Heart right ventricle (tissue), 16 donors: ENCODE measurements at regions not wholly inside any gene's neighbourhood (a gene's known extent, or its start where the extent isn't known, plus 50 kb on each side); places are given as distances from the start of the nearest gene placed in this dataset.

Experiments used
- ATAC-seq, 8 donors: fragments of 200-7000 bp; cut with Tn5 transposase; one replicate each; pipeline ENCODE4 v1.9.1; 2020; ENCODE audit warnings: mild to moderate bottlenecking in 8 of 8, moderate library complexity in 8 of 8, moderate number of reproducible peaks in 1 of 8
- DNase-seq, 2 donors: peaks; one replicate each; pipeline ENCODE4 v3.0.0-alpha.2; 2020
- H3K27ac ChIP-seq, 10 donors: fragments of 200-600 bp; sonication (generic) in 2 of 10; one replicate each; pipeline versions ENCODE4 v1.5.0 to v1.8.0; 2020 to 2022; ENCODE audit warnings: mild to moderate bottlenecking in 3 of 10
- H3K27me3 ChIP-seq, 7 donors: fragments of 200-600 bp; one replicate each; pipeline ENCODE4 v1.8.0; 2021 to 2022; ENCODE audit warnings: mild to moderate bottlenecking in 2 of 7
- H3K36me3 ChIP-seq, 9 donors: fragments of 200-600 bp; sonication (generic) in 1 of 9; one replicate each; pipeline versions ENCODE4 v1.5.0 to v1.8.0; 2020 to 2022; ENCODE audit warnings: mild to moderate bottlenecking in 2 of 9
- H3K4me1 ChIP-seq, 9 donors: fragments of 200-600 bp; sonication (generic) in 1 of 9; one replicate each; pipeline versions ENCODE4 v1.5.0 to v1.8.0; 2020 to 2022; ENCODE audit warnings: mild to moderate bottlenecking in 4 of 9
- H3K4me3 ChIP-seq, 10 donors: fragments of 200-600 bp; sonication (generic) in 2 of 10; one replicate each; pipeline versions ENCODE4 v1.5.0 to v1.8.0; 2020 to 2022; ENCODE audit warnings: mild to moderate bottlenecking in 7 of 10, moderate library complexity in 2 of 10
- H3K9me3 ChIP-seq, 11 donors: fragments of 200-600 bp in 10 of 11; sonication (generic) in 2 of 11; one replicate each; pipeline versions ENCODE4 v1.5.0 to v1.8.0; 2013 to 2022; ENCODE audit warnings: mild to moderate bottlenecking in 2 of 11, control low read depth in 1 of 11, moderate library complexity in 1 of 11
- WGBS, 2 donors: extraction: QIAGEN DNeasy Blood & Tissue Kit; methylation state at CpG; one replicate each; pipeline ENCODE4 v1.1.7; 2013; ENCODE audit warnings: inconsistent platforms in 1 of 2; 5-methylcytosine and 5-hydroxymethylcytosine counted together
- intact Hi-C, 10 donors: fragments of 100-400 bp; cut with DNase I; formaldehyde crosslinking; loops; one replicate each; pipeline versions ENCODE4 v1.11.1 to v1.14.2; 2022
- TF ChIP-seq, protein P1 (sequence below), 9 donors: fragments of 200-600 bp; sonication (generic) in 2 of 9; IDR thresholded peaks; one replicate each; pipeline versions ENCODE4 v1.5.0 to v1.8.0; 2021 to 2022; ENCODE audit warnings: antibody characterized with exemption in 9 of 9, mild to moderate bottlenecking in 5 of 9, moderate library complexity in 1 of 9
- donor health status: Arrhythmogenic right ventricular cardiomyopathy.
- donor health status: ischemic (EF 13 %, LVEDD 7.1; RV severe dilation, severe dysfunction).
- donor health status: healthy with polysubstance abuse.
- donor health status: DM: no; HTN: yes; CAD: no.
- donor health status: DM: no; HTN: no; CAD: no.
- donor health status: ischemic (EF 25% LVEDD 6.9; RV normal size, moderate dysfunction).
- donor health status: ischemic (EF 25% LVEDD 5.7; RV mildly dilated, moderate dysfunction).
- donor health status: healthy.
- donor health status: DM: yes; HTN: yes; CAD: no.
- donor health status: Ischemic cardiomyopathy.
- donor health status: ischemic (EF 35%, LVEDD 5.7; RV mildly dilated, moderate dysfunction).
- donor health status: nonischemic (EF 11% LVEDD 7.7; RV severe dilation, severe dysfunction).
- donor health status: DM: yes; HTN: yes; CAD: no.
- donor health status: PGD.
- donor health status: ischemic (EF 29% LVEDD 5.4; RV normal size, mild dysfunction).
- donor health status: nonischemic (EF 23%, LVEDD 6.1; RV moderate dilation, normal function).

DNA sequence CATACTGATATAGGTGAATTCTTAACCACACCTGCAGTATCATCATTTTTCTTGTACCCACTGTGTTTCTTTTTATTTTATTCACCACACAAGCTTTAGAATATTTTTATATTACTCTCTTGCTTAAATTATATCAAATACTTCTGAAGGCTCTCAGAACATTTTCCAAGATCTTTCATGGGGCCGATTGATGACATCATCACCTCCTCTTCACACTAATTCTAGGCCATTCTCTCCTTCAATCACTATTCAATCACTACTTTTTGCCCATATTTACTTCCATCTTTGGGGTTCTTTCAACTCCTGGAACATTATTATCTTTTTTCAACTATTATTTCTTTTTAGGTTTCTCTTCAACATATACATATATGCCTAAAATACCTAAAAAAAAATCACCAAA lies 1438.8 kb upstream of the ALCAM start:
- TF ChIP-seq, protein P1, sequence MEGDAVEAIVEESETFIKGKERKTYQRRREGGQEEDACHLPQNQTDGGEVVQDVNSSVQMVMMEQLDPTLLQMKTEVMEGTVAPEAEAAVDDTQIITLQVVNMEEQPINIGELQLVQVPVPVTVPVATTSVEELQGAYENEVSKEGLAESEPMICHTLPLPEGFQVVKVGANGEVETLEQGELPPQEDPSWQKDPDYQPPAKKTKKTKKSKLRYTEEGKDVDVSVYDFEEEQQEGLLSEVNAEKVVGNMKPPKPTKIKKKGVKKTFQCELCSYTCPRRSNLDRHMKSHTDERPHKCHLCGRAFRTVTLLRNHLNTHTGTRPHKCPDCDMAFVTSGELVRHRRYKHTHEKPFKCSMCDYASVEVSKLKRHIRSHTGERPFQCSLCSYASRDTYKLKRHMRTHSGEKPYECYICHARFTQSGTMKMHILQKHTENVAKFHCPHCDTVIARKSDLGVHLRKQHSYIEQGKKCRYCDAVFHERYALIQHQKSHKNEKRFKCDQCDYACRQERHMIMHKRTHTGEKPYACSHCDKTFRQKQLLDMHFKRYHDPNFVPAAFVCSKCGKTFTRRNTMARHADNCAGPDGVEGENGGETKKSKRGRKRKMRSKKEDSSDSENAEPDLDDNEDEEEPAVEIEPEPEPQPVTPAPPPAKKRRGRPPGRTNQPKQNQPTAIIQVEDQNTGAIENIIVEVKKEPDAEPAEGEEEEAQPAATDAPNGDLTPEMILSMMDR (IDR thresholded peaks at IDR 0.05) = no peak
- WGBS, 2 donors = 68 to 82% methylated on average over 1 of the region's 1 CpG

DNA sequence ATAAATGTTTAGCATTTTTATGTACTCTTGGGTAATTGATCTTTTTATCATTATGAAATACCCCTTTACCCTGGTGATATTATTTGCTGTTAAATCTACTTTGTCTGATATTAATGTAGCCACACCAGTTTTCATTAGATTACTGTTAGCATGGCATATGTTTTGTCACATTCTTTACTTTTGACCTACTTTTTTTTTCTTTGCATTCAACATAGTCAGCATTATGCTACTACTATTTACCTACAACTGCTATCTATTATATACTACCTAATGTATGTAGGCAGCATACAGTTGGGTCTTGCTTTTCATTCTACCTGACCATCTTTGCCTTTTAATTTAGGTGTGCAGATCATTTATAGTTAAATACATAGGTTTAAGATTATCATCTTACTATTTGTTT lies 1429.6 kb upstream of the ALCAM start:
- Histone ChIP-seq H3K27ac (no peak overlapping the region), H3K27me3 (no peaks in the 10 kb centered on the region), H3K36me3 (no peaks in the 10 kb centered on the region), H3K9me3 (peaks cover 0 to 22% (median 4%) of the 10 kb centered on the region in 11 donors), H3K4me1 (no peaks in the 10 kb centered on the region), H3K4me3 (no peak overlapping the region)
- ATAC-seq (no peak), DNase-seq (no peak)
- TF ChIP-seq, protein P1 (IDR thresholded peaks at IDR 0.05) = no peak
- intact Hi-C loops = no loop called here

More for the DNA sequence above, 1438.8 kb upstream of the ALCAM start:
- peaks cover 0 to 29% (median 6%) of the 10 kb centered on the region in 11 donors for H3K9me3 ChIP-seq
- no peaks in the 10 kb centered on the region for H3K36me3 ChIP-seq
- intact Hi-C loops = no loop called here
- no peak overlapping the region for H3K27ac ChIP-seq
- H3K4me1 ChIP-seq = no peaks in the 10 kb centered on the region
- no peaks in the 10 kb centered on the region for H3K27me3 ChIP-seq
- no peak for ATAC-seq
- DNase-seq = no peak
- H3K4me3 ChIP-seq = no peak overlapping the region

DNA sequence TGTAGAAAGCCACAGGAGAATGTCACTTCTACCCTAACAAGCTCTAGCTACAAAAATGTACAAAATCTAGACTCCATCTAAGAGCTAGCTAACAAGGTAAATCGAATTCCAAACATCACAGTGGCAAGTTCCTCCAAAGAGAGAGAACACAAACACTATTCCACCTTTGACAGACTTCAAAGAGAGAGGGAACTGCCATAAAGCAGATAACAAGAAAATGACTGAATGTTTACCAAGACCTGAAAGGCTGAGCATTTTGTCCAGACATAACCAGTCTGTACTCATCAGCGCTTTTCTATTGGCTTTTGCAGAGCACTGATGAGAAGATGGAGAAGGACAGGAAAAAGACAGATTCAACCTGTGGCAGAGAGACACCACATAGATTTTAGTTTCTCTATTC lies 1419.6 kb upstream of the ALCAM start:
- no peaks in the 10 kb centered on the region for H3K27me3 ChIP-seq
- DNase-seq = no peak
- no peak overlapping the region for H3K27ac ChIP-seq
- TF ChIP-seq, protein P1 (IDR thresholded peaks at IDR 0.05) = no peak
- no peaks in the 10 kb centered on the region for H3K4me1 ChIP-seq
- H3K36me3 ChIP-seq = no peaks in the 10 kb centered on the region
- no peak for ATAC-seq
- intact Hi-C loops = no loop called here
- H3K4me3 ChIP-seq = no peak overlapping the region
- no peaks in the 10 kb centered on the region for H3K9me3 ChIP-seq
- 50 to 66% methylated on average over 2 of the region's 2 CpGs for WGBS, 2 donors

DNA sequence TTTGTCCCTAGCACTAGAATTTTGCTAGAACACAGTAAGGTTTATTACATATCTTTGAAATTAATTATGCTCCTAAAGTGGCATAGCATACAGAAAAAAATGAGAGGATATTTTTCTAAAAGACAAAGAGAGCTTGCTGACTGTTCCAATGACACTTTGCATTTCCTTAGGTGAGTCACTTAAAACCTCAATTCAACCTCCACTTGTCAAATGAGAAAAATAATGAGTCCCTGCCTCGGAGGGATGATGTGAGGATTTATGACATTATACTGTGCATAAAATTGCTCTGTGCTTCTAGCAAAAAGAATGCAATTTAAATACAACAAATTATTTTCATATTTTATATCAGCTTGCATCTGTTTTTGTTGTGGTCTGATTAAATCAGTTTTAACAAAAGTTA lies 1417.0 kb upstream of the ALCAM start:
- Histone ChIP-seq H3K4me1 (no peaks in the 10 kb centered on the region), H3K4me3 (no peak overlapping the region), H3K27me3 (no peaks in the 10 kb centered on the region), H3K9me3 (no peaks in the 10 kb centered on the region), H3K36me3 (no peaks in the 10 kb centered on the region), H3K27ac (no peak overlapping the region)
- no peak for ATAC-seq
- WGBS, 2 donors = 56 to 78% methylated on average over 1 of the region's 1 CpG
- DNase-seq = no peak
- TF ChIP-seq, protein P1 (IDR thresholded peaks at IDR 0.05) = no peak
- intact Hi-C loops = no loop called here

DNA sequence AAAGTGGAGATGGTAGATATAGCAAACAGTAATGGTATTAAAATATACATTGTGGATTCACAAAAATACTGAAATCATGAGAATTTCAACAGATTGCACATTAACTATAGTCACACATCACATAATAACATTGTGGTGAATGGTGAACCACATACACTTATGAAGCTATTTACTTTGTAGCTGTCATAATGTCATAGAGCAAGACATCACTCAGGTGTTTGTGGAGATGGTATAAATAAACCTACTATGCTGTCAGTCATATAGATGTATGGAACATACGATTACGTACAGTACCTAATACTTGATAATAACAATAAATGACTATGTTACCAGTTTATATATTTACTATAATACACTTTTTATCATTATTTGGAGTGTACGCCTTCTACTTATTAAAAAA lies 1416.0 kb upstream of the ALCAM start:
- no peak for DNase-seq
- TF ChIP-seq, protein P1 (IDR thresholded peaks at IDR 0.05) = no peak
- H3K36me3 ChIP-seq = no peaks in the 10 kb centered on the region

More for the DNA sequence above, 1416.0 kb upstream of the ALCAM start:
- Histone ChIP-seq H3K27ac (no peak overlapping the region), H3K4me3 (no peak overlapping the region), H3K27me3 (no peaks in the 10 kb centered on the region), H3K4me1 (no peaks in the 10 kb centered on the region), H3K9me3 (no peaks in the 10 kb centered on the region)
- no peak for ATAC-seq
- WGBS, 2 donors = 58 to 73% methylated on average over 3 of the region's 3 CpGs
- intact Hi-C loops = no loop called here
